Endothelial cell of umbilical vein (primary cell): ENCODE measurements at regions not wholly inside any gene's neighbourhood (a gene's known extent, or its start where the extent isn't known, plus 50 kb on each side); places are given as distances from the start of the nearest gene placed in this dataset.
"Not testable (repeated sequence)": the region's sequence is repeated elsewhere in the genome, so short reads cannot be mapped to it uniquely, and the experiment has no call there.

Experiments
- BruUV-seq: library from RNA; stranded (reverse); fragments of 400-500 nt; replicated peaks from 2 replicates; lab custom pipeline; 2021; lab: Mats Ljungman, UMichigan
- CTCF ChIA-PET: fragments of 300-600, 350-600 bp; sonication (Branson Sonifier 250); formaldehyde crosslinking; loops from one replicate; lab custom pipeline; 2021; ENCODE audit warnings: antibody characterized with exemption, inconsistent platforms; lab: Charles Lee
- POLR2A ChIA-PET: fragments of 300-600, 350-600 bp; sonication (Branson Sonifier 250); formaldehyde crosslinking; loops from one replicate; lab custom pipeline; 2021; ENCODE audit warnings: antibody characterized with exemption, inconsistent platforms; lab: Charles Lee
- DNase-seq: peaks from one replicate; pipeline ENCODE4 v3.0.0-alpha.2; 2011; ENCODE audit warnings: low read depth, low spot score
- FAIRE-seq: peaks from 2 replicates; lab custom pipeline; 2011; peaks lifted over from hg19 to GRCh38; lab: Jason Lieb, UNC
- H2AFZ ChIP-seq: 2 replicates; pipeline ENCODE4 v1.6.0; 2012; ENCODE audit warnings: low read depth, low read length, control low read depth, inconsistent platforms
- H3K27ac ChIP-seq: 2 replicates; pipeline ENCODE4 v1.5.1; 2011; ENCODE audit warnings: low read depth, mild to moderate bottlenecking, control low read depth, low read length, moderate library complexity; ENCODE audit not compliant: insufficient read depth
- H3K27me3 ChIP-seq, 2 experiments: 2 replicates each; pipeline versions ENCODE4 v1.6.0 to v1.6.1; 2011; ENCODE audit warnings: low read length in 2 of 2, mixed read lengths in 1 of 2; ENCODE audit not compliant: control insufficient read depth in 2 of 2, insufficient read depth in 2 of 2
- H3K36me3 ChIP-seq, 2 experiments: 2 replicates in 1 of 2; 3 replicates in 1 of 2; pipeline ENCODE4 v1.5.1; 2011; ENCODE audit warnings: low read length in 2 of 2, mild to moderate bottlenecking in 1 of 2, moderate library complexity in 1 of 2; ENCODE audit not compliant: control insufficient read depth in 2 of 2, insufficient read depth in 2 of 2; ENCODE audit errors: extremely low read depth in 1 of 2
- H3K4me1 ChIP-seq: 3 replicates; pipeline ENCODE4 v1.5.1; 2011; ENCODE audit warnings: mild to moderate bottlenecking, low read length; ENCODE audit not compliant: control insufficient read depth, insufficient read depth; ENCODE audit errors: extremely low read depth
- H3K4me2 ChIP-seq: 2 replicates; pipeline ENCODE4 v1.6.1; 2011; ENCODE audit warnings: low read length, control low read depth, mixed read lengths; ENCODE audit not compliant: insufficient read depth
- H3K4me3 ChIP-seq, 3 experiments: fragments of 200-600 bp in 1 of 3; sonication (generic), shearing (Covaris generic) in 1 of 3; replicated peaks in 1 of 3; 2 replicates each; pipeline ENCODE4 v1.5.1; 2011 to 2016; ENCODE audit warnings: control low read depth in 3 of 3, low read length in 3 of 3, mild to moderate bottlenecking in 2 of 3, inconsistent platforms in 1 of 3, low read depth in 1 of 3, moderate library complexity in 1 of 3; ENCODE audit not compliant: insufficient read depth in 1 of 3
- H3K79me2 ChIP-seq: 2 replicates; pipeline ENCODE4 v1.6.0; 2012; ENCODE audit warnings: low read length, inconsistent platforms; ENCODE audit not compliant: control insufficient read depth, insufficient read depth
- H3K9ac ChIP-seq: replicated peaks from 2 replicates; pipeline ENCODE3; 2011; ENCODE audit warnings: low read length, control low read depth; ENCODE audit not compliant: insufficient read depth; ENCODE audit errors: extremely low read depth
- H3K9me1 ChIP-seq: replicated peaks from 3 replicates; pipeline ENCODE4 v1.6.0; 2011; ENCODE audit warnings: mild to moderate bottlenecking, low read length; ENCODE audit not compliant: control insufficient read depth, insufficient read depth; ENCODE audit errors: extremely low read depth
- H3K9me3 ChIP-seq: replicated peaks from 2 replicates; pipeline ENCODE4 v1.5.1; 2012; ENCODE audit warnings: low read length, inconsistent platforms; ENCODE audit not compliant: control insufficient read depth, insufficient read depth
- H4K20me1 ChIP-seq: replicated peaks from 2 replicates; pipeline ENCODE3; 2011; ENCODE audit warnings: mild to moderate bottlenecking, low read length; ENCODE audit not compliant: control insufficient read depth, insufficient read depth; ENCODE audit errors: extremely low read depth
- CTCF ChIP-seq, 2 donors: IDR thresholded peaks; 1 replicate in 1 of 2; 2 replicates in 1 of 2; pipeline ENCODE4 v1.5.1; 2011; ENCODE audit warnings: low read length in 2 of 2, mild to moderate bottlenecking in 2 of 2, moderate library complexity in 2 of 2, control low read depth in 1 of 2, inconsistent platforms in 1 of 2, low read depth in 1 of 2; ENCODE audit not compliant: insufficient read depth in 1 of 2; ENCODE audit errors: extremely low read depth in 1 of 2
- EZH2 ChIP-seq: IDR thresholded peaks from 2 replicates; pipeline ENCODE4 v1.6.1; 2012; ENCODE audit warnings: borderline replicate concordance, low read depth, mild to moderate bottlenecking, moderate library complexity, low read length, inconsistent platforms; ENCODE audit not compliant: severe bottlenecking
- FOS ChIP-seq: IDR thresholded peaks from 2 replicates; pipeline ENCODE4 v1.6.1; 2011; ENCODE audit warnings: mild to moderate bottlenecking, low read length, moderate library complexity, borderline replicate concordance; ENCODE audit not compliant: insufficient read depth
- GATA2 ChIP-seq: IDR thresholded peaks from 2 replicates; pipeline ENCODE4 v1.7.0; 2011; ENCODE audit warnings: low read depth, mild to moderate bottlenecking, moderate library complexity, mixed read lengths, low read length; ENCODE audit not compliant: insufficient read length, insufficient read depth
- JUN ChIP-seq: IDR thresholded peaks from 2 replicates; pipeline ENCODE4 v1.6.1; 2011; ENCODE audit warnings: borderline replicate concordance, low read depth; ENCODE audit not compliant: insufficient read length, insufficient read depth
- MAX ChIP-seq: IDR thresholded peaks from 2 replicates; pipeline ENCODE4 v1.6.1; 2011; ENCODE audit not compliant: insufficient read depth, insufficient read length
- MYC ChIP-seq: IDR thresholded peaks from one replicate; pipeline ENCODE4 v1.6.1; 2011; ENCODE audit warnings: mild to moderate bottlenecking, low read depth, low read length
- POLR2A ChIP-seq: IDR thresholded peaks from 2 replicates; pipeline ENCODE4 v1.6.1; 2012; ENCODE audit warnings: low read depth, mild to moderate bottlenecking, control low read depth, low read length
- POLR2AphosphoS5 ChIP-seq: IDR thresholded peaks from 2 replicates; pipeline ENCODE4 v1.6.1; 2012; ENCODE audit warnings: low read depth, mild to moderate bottlenecking, control low read depth, low read length, moderate library complexity; ENCODE audit not compliant: insufficient read depth
- dilution Hi-C: fragments of 300-500 bp; cut with MboI; formaldehyde crosslinking; loops from one replicate; pipeline ENCODE4 v1.15.0; 2019; ENCODE audit warnings: low sequenced_read_pairs; ENCODE audit not compliant: extremely low pct_ligation_motif_present
- intact Hi-C: fragments of 100-400 bp; cut with micrococcal nuclease; formaldehyde crosslinking; loops from one replicate; pipeline ENCODE4 v1.10.0; 2022

GRCh38 chr1:213623862-213624261 lies 363.9 kb upstream of the PROX1 start:
- Histone ChIP-seq H4K20me1 (no peaks in the 10 kb centered on the region), H3K4me3 (no peak overlapping the region), H3K4me1 (no peaks in the 10 kb centered on the region), H3K36me3 (no peaks in the 10 kb centered on the region), H3K27ac (no peak overlapping the region), H3K9ac (no peak overlapping the region), H3K9me3 (no peaks in the 10 kb centered on the region), H3K27me3 (no peaks in the 10 kb centered on the region), H3K4me2 (no peak overlapping the region), H3K9me1 (no peaks in the 10 kb centered on the region), H3K79me2 (no peaks in the 10 kb centered on the region), H2AFZ (no peak overlapping the region)
- DNase-seq (no peak), FAIRE-seq (no peak)
- intact Hi-C loops (no loop called here), dilution Hi-C loops (no loop called here)
- ChIA-PET CTCF (no interaction called here), POLR2A (no interaction called here)
- no TSS peak for BruUV-seq
- no peak for TF ChIP-seq GATA2
- TF ChIP-seq MAX = no peak
- TF ChIP-seq FOS = no peak
- no peak for TF ChIP-seq EZH2
- TF ChIP-seq POLR2AphosphoS5 = no peak
- no peak for TF ChIP-seq POLR2A
- TF ChIP-seq JUN = no peak
- no peak for TF ChIP-seq CTCF (IDR thresholded peaks at IDR 0.05; ENCODE audit: extremely low read depth in 1 of 2, insufficient read depth in 1 of 2, low read depth in 1 of 2, low read length in 2 of 2)
- TF ChIP-seq MYC = no peak

- H3K79me2 ChIP-seq, H3K4me1 ChIP-seq, H3K9me1 ChIP-seq, H4K20me1 ChIP-seq, H3K9me3 ChIP-seq, intact Hi-C loops, H2AFZ ChIP-seq, H3K27me3 ChIP-seq, DNase-seq, CTCF ChIA-PET, H3K9ac ChIP-seq, H3K27ac ChIP-seq, BruUV-seq, dilution Hi-C loops, FAIRE-seq, H3K4me2 ChIP-seq, POLR2A ChIA-PET, H3K36me3 ChIP-seq, H3K4me3 ChIP-seq: not testable (repeated sequence)
Measured at GRCh38 chr1:213636778-213637177, 351.0 kb upstream of the PROX1 start.
